ENCODE measurements at regions not wholly inside any gene's neighbourhood (a gene's known extent, or its start where the extent isn't known, plus 50 kb on each side); places are given as distances from the start of the nearest gene placed in this dataset.

GRCh38 chr18:67072791-67073190 lies 443.7 kb downstream of the DSEL start:
- TF ChIP-seq YY1 (IDR thresholded peaks at IDR 0.05; ENCODE audit: low read depth, low read length) (no peak), TEAD4 (IDR thresholded peaks at IDR 0.05; ENCODE audit: low read depth, low read length) (no peak), CTCF (IDR thresholded peaks at IDR 0.05; ENCODE audit: control extremely low read depth in 1 of 3, insufficient read depth in 1 of 3, low read depth in 1 of 3, low read length in 3 of 3) (no peak), BRCA1 (IDR thresholded peaks at IDR 0.05; ENCODE audit: low read depth, low read length) (no peak), PHF8 (conservative IDR thresholded peaks at IDR 0.05; ENCODE audit: low read depth, low read length) (no peak), POLR2AphosphoS5 (IDR thresholded peaks at IDR 0.05; ENCODE audit: low read depth, low read length) (no peak), TAF1 (IDR thresholded peaks at IDR 0.05; ENCODE audit: low read depth, low read length) (no peak), MAX (IDR thresholded peaks at IDR 0.05) (no peak)

Data from H1 (cell line).